ENCODE measurements at regions not wholly inside any gene's neighbourhood (a gene's known extent, or its start where the extent isn't known, plus 50 kb on each side); places are given as distances from the start of the nearest gene placed in this dataset.

GRCh38 chr10:4609251-4609650 is 216.8 kb upstream of the AKR1E2 start:
- H3K4me2 ChIP-seq (ENCODE audit: low read length) = no peak overlapping the region
- no peaks in the 10 kb centered on the region for H3K27me3 ChIP-seq (ENCODE audit: control insufficient read depth, low read length)
- H3K79me2 ChIP-seq (ENCODE audit: control insufficient read depth, low read length) = no peaks in the 10 kb centered on the region
- H4K20me1 ChIP-seq (ENCODE audit: control insufficient read depth, insufficient read depth, low read depth, low read length) = no peaks in the 10 kb centered on the region
- TF ChIP-seq EZH2phosphoT487 (IDR thresholded peaks at IDR 0.05; ENCODE audit: borderline replicate concordance, low read length) = no peak
- TF ChIP-seq CTCF (IDR thresholded peaks at IDR 0.05; ENCODE audit: low read depth, low read length, poor library complexity, severe bottlenecking) = no peak
- no peak overlapping the region for H3K27ac ChIP-seq (ENCODE audit: low read depth, low read length)
- no peaks in the 10 kb centered on the region for H3F3A ChIP-seq (ENCODE audit: control insufficient read depth, insufficient read depth)
- no peak overlapping the region for H3K4me3 ChIP-seq (ENCODE audit: low read length)
- H3K4me1 ChIP-seq (ENCODE audit: control insufficient read depth, low read length) = no peaks in the 10 kb centered on the region
- no peaks in the 10 kb centered on the region for H3K9me3 ChIP-seq (ENCODE audit: control insufficient read depth, insufficient read depth, low read length)
- no peaks in the 10 kb centered on the region for H3K9me2 ChIP-seq (replicated peaks; ENCODE audit: control insufficient read depth, low read length)
- H3K36me3 ChIP-seq (ENCODE audit: control insufficient read depth, low read length) = no peaks in the 10 kb centered on the region

GRCh38 chr10:4607681-4608080 is 218.3 kb upstream of the AKR1E2 start:
- Histone ChIP-seq H3K4me1 (ENCODE audit: control insufficient read depth, low read length) (no peaks in the 10 kb centered on the region), H3K4me2 (ENCODE audit: low read length) (no peak overlapping the region), H3K9me2 (replicated peaks; ENCODE audit: control insufficient read depth, low read length) (no peaks in the 10 kb centered on the region), H3K27ac (ENCODE audit: low read depth, low read length) (no peak overlapping the region), H3F3A (ENCODE audit: control insufficient read depth, insufficient read depth) (no peaks in the 10 kb centered on the region), H3K4me3 (ENCODE audit: low read length) (no peak overlapping the region), H3K9me3 (ENCODE audit: control insufficient read depth, insufficient read depth, low read length) (no peaks in the 10 kb centered on the region), H3K36me3 (ENCODE audit: control insufficient read depth, low read length) (no peaks in the 10 kb centered on the region), H4K20me1 (ENCODE audit: control insufficient read depth, insufficient read depth, low read depth, low read length) (no peaks in the 10 kb centered on the region), H3K27me3 (ENCODE audit: control insufficient read depth, low read length) (no peaks in the 10 kb centered on the region), H3K79me2 (ENCODE audit: control insufficient read depth, low read length) (no peaks in the 10 kb centered on the region)
- TF ChIP-seq CTCF (IDR thresholded peaks at IDR 0.05; ENCODE audit: low read depth, low read length, poor library complexity, severe bottlenecking) (no peak), EZH2phosphoT487 (IDR thresholded peaks at IDR 0.05; ENCODE audit: borderline replicate concordance, low read length) (no peak)

GRCh38 chr10:4606856-4607636 is 219.0 kb upstream of the AKR1E2 start:
- H3K27me3 ChIP-seq (ENCODE audit: control insufficient read depth, low read length) = no peaks in the 10 kb centered on the region
- no peak overlapping the region for H3K27ac ChIP-seq (ENCODE audit: low read depth, low read length)
- no peak overlapping the region for H3K4me2 ChIP-seq (ENCODE audit: low read length)
- no peaks in the 10 kb centered on the region for H3K9me2 ChIP-seq (replicated peaks; ENCODE audit: control insufficient read depth, low read length)
- H3K36me3 ChIP-seq (ENCODE audit: control insufficient read depth, low read length) = no peaks in the 10 kb centered on the region
- H3F3A ChIP-seq (ENCODE audit: control insufficient read depth, insufficient read depth) = no peaks in the 10 kb centered on the region
- H3K79me2 ChIP-seq (ENCODE audit: control insufficient read depth, low read length) = no peaks in the 10 kb centered on the region
- no peaks in the 10 kb centered on the region for H3K4me1 ChIP-seq (ENCODE audit: control insufficient read depth, low read length)
- no peak overlapping the region for H3K4me3 ChIP-seq (ENCODE audit: low read length)
- TF ChIP-seq CTCF (IDR thresholded peaks at IDR 0.05; ENCODE audit: low read depth, low read length, poor library complexity, severe bottlenecking) = no peak
- no peak for TF ChIP-seq EZH2phosphoT487 (IDR thresholded peaks at IDR 0.05; ENCODE audit: borderline replicate concordance, low read length)
- no peaks in the 10 kb centered on the region for H3K9me3 ChIP-seq (ENCODE audit: control insufficient read depth, insufficient read depth, low read length)
- no peaks in the 10 kb centered on the region for H4K20me1 ChIP-seq (ENCODE audit: control insufficient read depth, insufficient read depth, low read depth, low read length)
